GM21717 (cell line): ENCODE measurements at regions not wholly inside any gene's neighbourhood (a gene's known extent, or its start where the extent isn't known, plus 50 kb on each side); places are given as distances from the start of the nearest gene placed in this dataset.
"Not testable (repeated sequence)": the region's sequence is repeated elsewhere in the genome, so short reads cannot be mapped to it uniquely, and the experiment has no call there.

Source experiments
- ATAC-seq: cut with Tn5 transposase; IDR thresholded peaks from one replicate; pipeline ENCODE4 v1.9.1; 2021; ENCODE audit warnings: mild to moderate bottlenecking, moderate library complexity; ENCODE audit not compliant: unreplicated experiment

GRCh38 chr20:19110285-19110684, 102.2 kb upstream of the SLC24A3 start:
- ATAC-seq, result no peak

GRCh38 chr20:19110881-19111460, 101.5 kb upstream of the SLC24A3 start:
- no peak for ATAC-seq

GRCh38 chr20:19112828-19113227, 99.6 kb upstream of the SLC24A3 start:
- ATAC-seq, result no peak

GRCh38 chr20:19113343-19113930, 99.0 kb upstream of the SLC24A3 start:
- ATAC-seq, result no peak

GRCh38 chr20:19114410-19114809, 98.0 kb upstream of the SLC24A3 start:
- no peak for ATAC-seq

GRCh38 chr20:19115581-19115980, 96.9 kb upstream of the SLC24A3 start:
- no peak for ATAC-seq

GRCh38 chr20:19120011-19120410, 92.4 kb upstream of the SLC24A3 start:
- ATAC-seq, result no peak

GRCh38 chr20:19120569-19120968, 91.9 kb upstream of the SLC24A3 start:
- ATAC-seq, result no peak

GRCh38 chr20:19121463-19121862, 91.0 kb upstream of the SLC24A3 start:
- no peak for ATAC-seq

- ATAC-seq, result no peak
These were observed 90.5 kb upstream of the SLC24A3 start for GRCh38 chr20:19121916-19122315.

- ATAC-seq, result no peak
These were observed 90.0 kb upstream of the SLC24A3 start for GRCh38 chr20:19122395-19122794.

- no peak for ATAC-seq
These were observed 86.9 kb upstream of the SLC24A3 start for GRCh38 chr20:19125508-19125907.

GRCh38 chr20:19129306-19129705, 83.1 kb upstream of the SLC24A3 start:
- no peak for ATAC-seq

GRCh38 chr20:19129976-19130612, 82.3 kb upstream of the SLC24A3 start:
- no peak for ATAC-seq

GRCh38 chr20:19130613-19130984, 81.8 kb upstream of the SLC24A3 start:
- no peak for ATAC-seq

- ATAC-seq, result no peak
These were observed 74.8 kb upstream of the SLC24A3 start for GRCh38 chr20:19137641-19138040.

- no peak for ATAC-seq
These were observed 73.7 kb upstream of the SLC24A3 start for GRCh38 chr20:19138758-19139157.

GRCh38 chr20:19139584-19139983, 72.9 kb upstream of the SLC24A3 start:
- ATAC-seq, result not testable (repeated sequence)

- ATAC-seq, result no peak
These were observed 70.4 kb upstream of the SLC24A3 start for GRCh38 chr20:19141998-19142397.

GRCh38 chr20:19143890-19144289, 68.6 kb upstream of the SLC24A3 start:
- no peak for ATAC-seq

GRCh38 chr20:19161336-19161735, 51.1 kb upstream of the SLC24A3 start:
- no peak for ATAC-seq
